Skeletal muscle tissue (tissue), 3 donors: ENCODE measurements at regions not wholly inside any gene's neighbourhood (a gene's known extent, or its start where the extent isn't known, plus 50 kb on each side); places are given as distances from the start of the nearest gene placed in this dataset.

ENCODE experiments used
- H3K27ac ChIP-seq: one replicate; pipeline ENCODE4 v1.7.0; 2013; ENCODE audit warnings: mild to moderate bottlenecking, low read depth, low read length, inconsistent platforms
- H3K27me3 ChIP-seq, 3 donors: one replicate each; pipeline ENCODE4 v1.7.0; 2013; ENCODE audit warnings: low read length in 3 of 3; ENCODE audit not compliant: control insufficient read depth in 3 of 3, insufficient read depth in 3 of 3
- H3K36me3 ChIP-seq, 3 donors: one replicate each; pipeline ENCODE4 v1.7.0; 2013; ENCODE audit warnings: low read length in 3 of 3; ENCODE audit not compliant: control insufficient read depth in 3 of 3, insufficient read depth in 3 of 3
- H3K4me1 ChIP-seq, 3 donors: one replicate each; pipeline ENCODE4 v1.7.0; 2013; ENCODE audit warnings: low read length in 3 of 3, mild to moderate bottlenecking in 3 of 3; ENCODE audit not compliant: control insufficient read depth in 3 of 3, insufficient read depth in 3 of 3
- H3K4me3 ChIP-seq, 3 donors: one replicate each; pipeline ENCODE4 v1.7.0; 2013; ENCODE audit warnings: low read length in 3 of 3
- H3K9ac ChIP-seq, 3 donors: one replicate each; pipeline ENCODE4 v1.7.0; 2013; ENCODE audit warnings: low read length in 3 of 3, mild to moderate bottlenecking in 3 of 3, moderate library complexity in 2 of 3, low read depth in 1 of 3
- H3K9me3 ChIP-seq, 3 donors: one replicate each; pipeline ENCODE4 v1.7.0; 2013; ENCODE audit warnings: low read length in 3 of 3; ENCODE audit not compliant: control insufficient read depth in 3 of 3
- donor health status: Osteomylitis.

DNA sequence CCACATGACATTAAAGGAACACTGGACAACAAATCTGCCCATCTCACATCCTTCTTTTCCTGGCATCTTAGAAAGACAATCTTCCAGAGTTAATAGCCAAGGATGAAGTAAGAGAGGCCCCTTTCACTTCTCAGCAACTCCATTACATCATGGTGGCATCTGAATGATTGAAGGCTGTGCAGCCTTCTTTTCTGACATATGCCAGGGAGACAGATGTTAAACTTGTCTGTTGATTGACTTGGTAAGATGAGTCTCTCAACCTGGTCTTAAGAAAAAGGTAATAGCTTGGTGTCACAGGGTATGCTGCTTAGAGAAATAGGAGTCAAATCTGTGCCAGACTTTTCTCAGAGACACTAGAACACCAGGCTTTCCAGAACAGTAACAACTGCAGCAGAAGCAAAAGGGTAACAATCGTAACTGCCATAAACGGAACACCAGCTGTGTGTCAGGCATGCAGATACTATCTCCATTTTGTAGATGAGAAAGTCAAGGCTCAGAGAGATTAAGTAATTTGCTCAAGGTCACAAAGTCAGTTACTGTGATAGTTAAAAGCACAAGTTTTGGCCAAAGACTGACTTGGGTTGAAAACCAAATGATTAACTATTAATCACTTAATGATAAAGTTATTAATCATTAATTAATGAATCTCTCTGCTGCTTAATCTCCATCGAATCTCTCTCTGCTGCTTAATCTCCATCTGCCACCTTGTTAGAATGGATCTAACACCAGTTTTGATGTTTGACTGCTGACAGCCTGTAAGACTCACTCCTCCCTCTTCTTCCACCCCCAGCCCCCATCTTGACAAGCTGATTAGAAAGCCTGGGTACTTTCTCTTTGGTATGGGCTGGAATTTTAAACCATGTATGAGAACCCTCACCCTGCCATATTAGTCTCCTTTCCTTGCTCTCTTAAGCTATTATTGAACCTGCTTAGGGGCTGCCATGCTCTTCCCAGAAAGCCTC, 353.5 kb downstream of the ENC1 start:
- Histone ChIP-seq H3K4me1 (peaks cover 10 to 28% (median 17%) of the 10 kb centered on the region in 3 donors), H3K4me3 (no peak overlapping the region), H3K27me3 (no peaks in the 10 kb centered on the region), H3K9me3 (no peaks in the 10 kb centered on the region), H3K9ac (no peak overlapping the region), H3K27ac (no peak overlapping the region), H3K36me3 (no peaks in the 10 kb centered on the region)

GRCh38 chr5:74285675-74286280, 354.8 kb downstream of the ENC1 start:
- H3K9ac ChIP-seq: no peak overlapping the region
- H3K27ac ChIP-seq: no peak overlapping the region
- peaks cover 10 to 24% (median 16%) of the 10 kb centered on the region in 3 donors for H3K4me1 ChIP-seq
- no peaks in the 10 kb centered on the region for H3K9me3 ChIP-seq
- no peaks in the 10 kb centered on the region for H3K27me3 ChIP-seq
- H3K4me3 ChIP-seq: no peak overlapping the region
- H3K36me3 ChIP-seq: no peaks in the 10 kb centered on the region

DNA sequence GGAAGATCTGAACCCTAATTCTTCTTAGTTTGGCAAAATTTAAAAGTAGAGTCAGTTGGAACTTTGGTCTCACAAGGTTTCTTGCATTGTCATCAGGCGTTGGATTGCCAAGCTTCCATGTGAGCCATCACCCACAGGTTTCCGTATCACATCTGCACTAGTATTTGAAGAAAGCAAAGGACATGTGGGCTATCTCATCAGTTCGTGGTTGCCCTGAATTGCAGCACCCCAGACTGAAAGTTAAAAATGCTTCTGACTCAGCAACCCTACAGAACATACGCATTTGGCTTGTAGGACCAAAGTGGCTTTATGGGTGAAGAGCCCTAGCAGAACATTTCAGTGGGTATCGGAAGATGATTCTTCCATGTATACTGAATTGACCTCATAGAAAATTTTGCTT, 358.0 kb downstream of the ENC1 start:
- no peak overlapping the region for H3K27ac ChIP-seq
- peaks cover 0 to 1% (median 0%) of the 10 kb centered on the region in 3 donors for H3K4me1 ChIP-seq
- no peak overlapping the region for H3K9ac ChIP-seq
- H3K9me3 ChIP-seq: no peaks in the 10 kb centered on the region
- no peaks in the 10 kb centered on the region for H3K36me3 ChIP-seq
- H3K27me3 ChIP-seq: no peaks in the 10 kb centered on the region
- H3K4me3 ChIP-seq: no peak overlapping the region

- H3K4me1 ChIP-seq: no peaks in the 10 kb centered on the region
- no peak overlapping the region for H3K27ac ChIP-seq
- H3K36me3 ChIP-seq: no peaks in the 10 kb centered on the region
- no peaks in the 10 kb centered on the region for H3K9me3 ChIP-seq
- no peak overlapping the region for H3K9ac ChIP-seq
- H3K4me3 ChIP-seq: no peak overlapping the region
- H3K27me3 ChIP-seq: no peaks in the 10 kb centered on the region
Observed at GRCh38 chr5:74281166-74281565, 359.4 kb downstream of the ENC1 start.

DNA sequence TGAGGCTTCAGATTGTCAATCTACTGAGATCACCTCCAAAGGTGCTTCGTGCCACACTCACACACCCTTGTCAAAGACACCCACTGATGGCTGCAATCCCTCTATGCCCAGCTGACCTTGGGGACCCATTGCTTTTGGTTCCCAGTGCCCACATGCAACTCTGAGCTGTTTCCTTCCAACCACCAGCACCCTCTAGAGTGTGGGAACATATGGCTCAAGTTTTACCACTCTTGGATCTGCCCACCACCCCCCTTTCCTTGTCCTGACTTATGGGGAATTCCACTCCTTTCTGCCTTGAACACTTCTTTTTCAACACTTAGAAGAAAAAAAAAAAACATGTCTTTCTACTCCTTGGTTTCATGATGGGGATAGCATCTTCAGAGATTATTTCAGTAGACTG, 360.2 kb downstream of the ENC1 start:
- no peaks in the 10 kb centered on the region for H3K36me3 ChIP-seq
- no peaks in the 10 kb centered on the region for H3K9me3 ChIP-seq
- H3K27me3 ChIP-seq: no peaks in the 10 kb centered on the region
- no peak overlapping the region for H3K9ac ChIP-seq
- H3K4me3 ChIP-seq: no peak overlapping the region
- H3K4me1 ChIP-seq: no peaks in the 10 kb centered on the region
- H3K27ac ChIP-seq: no peak overlapping the region

- Histone ChIP-seq H3K9me3 (no peaks in the 10 kb centered on the region), H3K27me3 (no peaks in the 10 kb centered on the region), H3K4me1 (no peaks in the 10 kb centered on the region), H3K9ac (no peak overlapping the region), H3K4me3 (no peak overlapping the region), H3K36me3 (no peaks in the 10 kb centered on the region), H3K27ac (no peak overlapping the region)
Observed at GRCh38 chr5:74279244-74279643, 361.3 kb downstream of the ENC1 start.

DNA sequence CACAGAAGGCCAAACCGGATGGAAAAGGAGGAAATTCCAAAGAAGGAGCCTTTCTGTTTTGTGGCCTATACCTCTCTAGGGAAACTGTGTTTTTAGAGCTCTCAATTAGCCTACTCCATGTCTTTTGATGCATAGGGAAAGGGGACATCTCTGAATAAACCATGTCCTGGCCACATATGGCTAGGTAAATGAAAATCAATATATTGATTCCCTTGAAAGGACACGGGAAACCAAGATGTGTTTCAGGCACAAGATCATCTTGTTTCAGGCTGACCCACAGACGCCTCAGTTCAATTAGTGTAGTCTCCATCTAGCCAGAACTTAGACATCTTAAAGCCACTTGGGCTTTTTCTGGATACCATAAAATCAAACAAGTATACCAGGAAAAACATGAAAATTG, 363.1 kb downstream of the ENC1 start:
- Histone ChIP-seq H3K27me3 (no peaks in the 10 kb centered on the region), H3K36me3 (no peaks in the 10 kb centered on the region), H3K27ac (no peak overlapping the region), H3K4me3 (no peak overlapping the region), H3K4me1 (no peaks in the 10 kb centered on the region), H3K9me3 (no peaks in the 10 kb centered on the region), H3K9ac (no peak overlapping the region)

DNA sequence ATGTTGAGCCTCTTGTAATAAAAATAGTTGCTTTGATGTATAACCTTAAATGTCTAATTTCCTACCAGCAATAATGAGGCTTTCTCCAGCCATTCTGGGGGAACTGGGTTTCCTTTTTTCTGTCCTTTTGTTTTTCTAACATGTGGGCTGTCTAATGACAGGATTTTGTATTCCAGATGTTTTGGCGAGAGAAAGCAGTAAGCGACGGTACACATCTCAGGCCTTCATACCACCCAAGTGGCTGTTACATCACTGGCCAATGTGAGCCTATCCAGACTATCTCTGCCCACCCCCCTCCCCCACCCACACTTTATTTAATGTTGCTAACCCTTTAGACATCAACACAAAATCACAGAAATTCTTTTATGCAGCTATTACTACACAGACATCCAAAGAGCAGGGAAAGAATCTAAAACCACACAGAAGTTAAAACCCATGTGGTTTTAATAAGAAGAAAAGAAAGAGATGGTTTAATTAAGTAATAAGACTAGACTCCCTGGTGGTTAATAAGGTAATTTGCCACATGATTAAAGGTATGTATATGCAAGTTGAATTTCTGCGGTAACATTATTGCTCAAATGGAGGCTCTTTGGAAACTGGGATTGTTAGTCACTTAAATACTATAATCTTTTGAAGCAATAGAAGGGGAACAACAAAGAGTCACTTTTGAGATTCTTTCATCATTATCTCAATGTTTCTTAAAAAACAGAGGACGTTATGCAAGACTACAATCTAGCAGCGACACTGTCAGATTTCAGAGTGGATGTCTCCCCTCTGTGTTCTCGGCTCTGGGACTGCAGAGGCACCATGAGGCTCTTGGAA, 365.1 kb downstream of the ENC1 start:
- no peak overlapping the region for H3K27ac ChIP-seq

GRCh38 chr5:74274326-74274725, 366.2 kb downstream of the ENC1 start:
- H3K27me3 ChIP-seq: no peaks in the 10 kb centered on the region
- no peaks in the 10 kb centered on the region for H3K36me3 ChIP-seq
- H3K4me1 ChIP-seq: no peaks in the 10 kb centered on the region
- H3K9ac ChIP-seq: no peak overlapping the region
- H3K9me3 ChIP-seq: no peaks in the 10 kb centered on the region
- H3K27ac ChIP-seq: no peak overlapping the region
- H3K4me3 ChIP-seq: no peak overlapping the region

More for the DNA sequence above, 365.1 kb downstream of the ENC1 start:
- Histone ChIP-seq H3K9ac (no peak overlapping the region), H3K4me3 (no peak overlapping the region), H3K9me3 (no peaks in the 10 kb centered on the region), H3K36me3 (no peaks in the 10 kb centered on the region), H3K4me1 (no peaks in the 10 kb centered on the region), H3K27me3 (no peaks in the 10 kb centered on the region)
